H9 (cell line): ENCODE measurements at regions not wholly inside any gene's neighbourhood (a gene's known extent, or its start where the extent isn't known, plus 50 kb on each side); places are given as distances from the start of the nearest gene placed in this dataset.

Source experiments
- DNase-seq: peaks from one replicate; pipeline ENCODE4 v3.0.0-alpha.2; 2017
- H2AFZ ChIP-seq: one replicate; pipeline ENCODE4 v1.6.1; 2013; ENCODE audit warnings: mild to moderate bottlenecking, low read length, control low read depth, moderate library complexity
- H2AK5ac ChIP-seq: 2 replicates; pipeline ENCODE4 v1.6.1; 2013; ENCODE audit warnings: low read length, control low read depth, mixed read lengths; ENCODE audit not compliant: insufficient read length
- H2BK120ac ChIP-seq: one replicate; pipeline ENCODE4 v1.6.1; 2013; ENCODE audit warnings: low read depth, mild to moderate bottlenecking, low read length, control low read depth, inconsistent platforms; ENCODE audit not compliant: poor library complexity, severe bottlenecking
- H2BK12ac ChIP-seq: 2 replicates; pipeline ENCODE4 v1.6.1; 2013; ENCODE audit warnings: low read length, control low read depth, mixed read lengths, low read depth; ENCODE audit not compliant: insufficient read length
- H2BK15ac ChIP-seq: 2 replicates; pipeline ENCODE4 v1.6.1; 2013; ENCODE audit warnings: low read depth, low read length, control low read depth
- H2BK20ac ChIP-seq: one replicate; pipeline ENCODE4 v1.6.1; 2013; ENCODE audit warnings: low read depth, mild to moderate bottlenecking, low read length, control low read depth, inconsistent platforms; ENCODE audit not compliant: poor library complexity, severe bottlenecking
- H2BK5ac ChIP-seq: 2 replicates; pipeline ENCODE4 v1.6.1; 2013; ENCODE audit warnings: low read length, control low read depth, mixed read lengths; ENCODE audit not compliant: insufficient read length
- H3K14ac ChIP-seq: 2 replicates; pipeline ENCODE4 v1.6.1; 2013; ENCODE audit warnings: low read length, control low read depth; ENCODE audit not compliant: insufficient read depth
- H3K18ac ChIP-seq: 2 replicates; pipeline ENCODE4 v1.6.1; 2013; ENCODE audit warnings: low read depth, mild to moderate bottlenecking, mixed read lengths, low read length, control low read depth; ENCODE audit not compliant: insufficient read length
- H3K23ac ChIP-seq: 2 replicates; pipeline ENCODE4 v1.6.1; 2013; ENCODE audit warnings: low read length, control low read depth, mixed read lengths, low read depth; ENCODE audit not compliant: insufficient read length
- H3K23me2 ChIP-seq: 2 replicates; pipeline ENCODE4 v1.6.1; 2013; ENCODE audit warnings: low read depth, mild to moderate bottlenecking, mixed read lengths, low read length, control low read depth; ENCODE audit not compliant: insufficient read length, poor library complexity, severe bottlenecking
- H3K27ac ChIP-seq: 2 replicates; pipeline ENCODE4 v1.5.1; 2013; ENCODE audit warnings: low read length, control low read depth, mixed read lengths, low read depth; ENCODE audit not compliant: insufficient read length
- H3K27me3 ChIP-seq: 2 replicates; pipeline ENCODE4 v1.6.1; 2013; ENCODE audit warnings: low read length, control low read depth, inconsistent platforms; ENCODE audit not compliant: insufficient read depth
- H3K4ac ChIP-seq: 2 replicates; pipeline ENCODE4 v1.6.1; 2013; ENCODE audit warnings: low read depth, mild to moderate bottlenecking, control low read depth, inconsistent platforms, low read length, moderate library complexity
- H3K4me1 ChIP-seq: 2 replicates; pipeline ENCODE4 v1.6.1; 2013; ENCODE audit warnings: low read length, control low read depth, inconsistent platforms; ENCODE audit not compliant: insufficient read depth
- H3K4me2 ChIP-seq: 2 replicates; pipeline ENCODE4 v1.6.1; 2013; ENCODE audit warnings: low read length, control low read depth, mixed read lengths; ENCODE audit not compliant: insufficient read length, insufficient read depth
- H3K56ac ChIP-seq: 2 replicates; pipeline ENCODE4 v1.6.1; 2013; ENCODE audit warnings: low read depth, mild to moderate bottlenecking, mixed read lengths, low read length, control low read depth; ENCODE audit not compliant: insufficient read length
- H3K79me1 ChIP-seq: 2 replicates; pipeline ENCODE4 v1.6.1; 2013; ENCODE audit warnings: low read depth, mild to moderate bottlenecking, moderate library complexity, low read length, control low read depth, inconsistent platforms; ENCODE audit not compliant: insufficient read depth, poor library complexity, severe bottlenecking
- H3K79me2 ChIP-seq: 2 replicates; pipeline ENCODE4 v1.6.1; 2013; ENCODE audit warnings: low read length, control low read depth, inconsistent platforms; ENCODE audit not compliant: insufficient read depth
- H3K9ac ChIP-seq: 2 replicates; pipeline ENCODE4 v1.6.1; 2013; ENCODE audit warnings: low read length, control low read depth, mixed read lengths; ENCODE audit not compliant: insufficient read length; ENCODE audit errors: extremely low read depth
- H3K9me3 ChIP-seq: one replicate; pipeline ENCODE4 v1.6.1; 2013; ENCODE audit warnings: low read depth, low read length, inconsistent platforms; ENCODE audit not compliant: control insufficient read depth
- H3T11ph ChIP-seq: one replicate; pipeline ENCODE4 v1.6.1; 2013; ENCODE audit warnings: mild to moderate bottlenecking, low read length, control low read depth, inconsistent platforms
- H4K20me1 ChIP-seq: one replicate; pipeline ENCODE4 v1.6.1; 2013; ENCODE audit not compliant: control insufficient read depth, insufficient read length, insufficient read depth
- H4K5ac ChIP-seq: 2 replicates; pipeline ENCODE4 v1.6.1; 2013; ENCODE audit warnings: low read depth, mild to moderate bottlenecking, mixed read lengths, low read length, control low read depth; ENCODE audit not compliant: insufficient read length
- H4K8ac ChIP-seq: replicated peaks from 2 replicates; pipeline ENCODE4 v1.6.1; 2013; ENCODE audit warnings: low read length, control low read depth, mixed read lengths, low read depth; ENCODE audit not compliant: insufficient read length
- H4K91ac ChIP-seq: 2 replicates; pipeline ENCODE4 v1.6.1; 2013; ENCODE audit warnings: low read depth, mild to moderate bottlenecking, moderate library complexity, mixed read lengths, low read length, control low read depth; ENCODE audit not compliant: insufficient read length
- H3K27ac Mint-ChIP-seq, 3 experiments: 2 replicates in 2 of 3; 3 replicates in 1 of 3; pipeline ENCODE4 v1.8.0; 2020 to 2021; ENCODE audit warnings: mixed read lengths in 3 of 3, mild to moderate bottlenecking in 1 of 3, moderate library complexity in 1 of 3
- H3K27me3 Mint-ChIP-seq: 2 replicates; pipeline ENCODE4 v1.8.0; 2021; ENCODE audit warnings: low read depth, mild to moderate bottlenecking, moderate library complexity, mixed read lengths
- H3K36me3 Mint-ChIP-seq, 3 experiments: 2 replicates in 2 of 3; 3 replicates in 1 of 3; pipeline ENCODE4 v1.8.0; 2020 to 2021; ENCODE audit warnings: low read depth in 3 of 3, mixed read lengths in 3 of 3; ENCODE audit not compliant: insufficient read depth in 1 of 3
- H3K4me1 Mint-ChIP-seq, 2 experiments: 2 replicates each; pipeline ENCODE4 v1.8.0; 2020; ENCODE audit warnings: mixed read lengths in 2 of 2
- H3K4me3 Mint-ChIP-seq, 2 experiments: 2 replicates in 1 of 2; 3 replicates in 1 of 2; pipeline ENCODE4 v1.8.0; 2020 to 2021; ENCODE audit warnings: mild to moderate bottlenecking in 2 of 2, mixed read lengths in 2 of 2, moderate library complexity in 1 of 2
- H3K9me3 Mint-ChIP-seq, 2 experiments: 2 replicates in 1 of 2; 3 replicates in 1 of 2; pipeline ENCODE4 v1.8.0; 2020; ENCODE audit warnings: mild to moderate bottlenecking in 2 of 2, mixed read lengths in 2 of 2, moderate library complexity in 1 of 2
- WGBS: extraction: QIAGEN DNeasy Blood & Tissue Kit; methylation state at CpG from one replicate; pipeline ENCODE4 v1.1.7; 2013; ENCODE audit warnings: missing lambda C conversion rate, low lambda C conversion rate, mixed read lengths; ENCODE audit not compliant: insufficient read length; ENCODE audit errors: extremely low coverage; 5-methylcytosine and 5-hydroxymethylcytosine counted together
- TF ChIP-seq, protein P1 (sequence below): fragments of 200-600 bp; sonication (generic); conservative IDR thresholded peaks from 3 replicates; pipeline ENCODE4 v1.8.0; 2021; ENCODE audit warnings: antibody characterized with exemption, mild to moderate bottlenecking

DNA sequence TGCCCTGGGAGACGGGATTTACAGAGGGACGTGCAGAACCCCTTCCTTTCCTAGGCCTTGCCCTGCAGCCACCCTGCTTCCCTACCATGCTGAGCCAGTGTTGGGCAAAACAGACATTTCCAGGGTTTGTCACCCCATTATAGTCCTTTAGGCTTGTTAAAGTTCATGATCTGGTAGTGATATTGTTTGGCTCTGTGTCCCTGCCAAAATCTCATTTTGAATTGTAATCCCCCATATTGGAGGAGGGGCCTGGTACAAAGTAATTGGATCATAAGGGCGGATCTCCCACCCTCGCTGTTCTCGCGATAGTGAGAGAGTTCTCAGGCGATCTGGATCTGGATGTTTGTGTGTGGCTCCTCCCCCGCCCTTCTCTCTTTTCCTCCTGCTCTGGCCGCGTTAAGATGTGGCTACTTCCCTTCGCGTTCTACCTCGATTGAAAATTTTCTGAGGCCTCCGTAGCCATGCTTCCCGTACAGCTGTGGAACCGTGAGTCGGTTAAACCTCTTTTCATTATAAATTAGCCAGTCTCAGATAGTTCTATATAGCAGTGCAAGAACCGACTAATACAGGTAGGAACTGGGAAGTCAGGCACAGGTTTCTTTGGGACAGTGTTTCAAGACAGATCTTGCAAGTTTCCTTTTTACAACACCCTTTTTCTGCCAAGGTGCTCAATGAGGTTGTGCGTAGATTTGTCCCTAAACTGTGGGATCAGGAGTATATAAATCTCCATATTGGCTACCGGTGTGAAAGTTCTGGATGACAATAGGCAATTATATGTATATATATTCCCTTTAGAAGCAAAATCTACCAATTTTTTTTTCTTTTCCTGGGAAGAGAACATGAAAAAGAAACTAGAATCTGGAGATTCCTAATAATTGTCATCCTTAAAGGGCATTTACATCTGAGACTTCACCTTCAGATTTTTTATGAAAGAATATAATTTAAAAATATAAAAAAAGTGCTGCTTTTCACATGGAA is 152.1 kb downstream of the SAMD5 start:
- no peak overlapping the region for H3K56ac ChIP-seq
- Mint-ChIP-seq H3K27ac (no peak overlapping the region), H3K27me3 (no peaks in the 10 kb centered on the region), H3K9me3 (no peaks in the 10 kb centered on the region; a peak in 1 of 5 replicates), H3K4me3 (no peak overlapping the region), H3K36me3 (no peaks in the 10 kb centered on the region), H3K4me1 (peaks cover 8 to 13% of the 10 kb centered on the region in 2 experiments)
- H3K9ac ChIP-seq, result no peak overlapping the region
- no peak overlapping the region for H2BK12ac ChIP-seq
- no peak overlapping the region for H3K18ac ChIP-seq
- WGBS, result no CpG with 5 or more reads among the region's 20 CpGs
- no peak overlapping the region for H2BK120ac ChIP-seq
- H2AK5ac ChIP-seq, result no peak overlapping the region
- H4K5ac ChIP-seq, result no peak overlapping the region
- TF ChIP-seq, protein P1, sequence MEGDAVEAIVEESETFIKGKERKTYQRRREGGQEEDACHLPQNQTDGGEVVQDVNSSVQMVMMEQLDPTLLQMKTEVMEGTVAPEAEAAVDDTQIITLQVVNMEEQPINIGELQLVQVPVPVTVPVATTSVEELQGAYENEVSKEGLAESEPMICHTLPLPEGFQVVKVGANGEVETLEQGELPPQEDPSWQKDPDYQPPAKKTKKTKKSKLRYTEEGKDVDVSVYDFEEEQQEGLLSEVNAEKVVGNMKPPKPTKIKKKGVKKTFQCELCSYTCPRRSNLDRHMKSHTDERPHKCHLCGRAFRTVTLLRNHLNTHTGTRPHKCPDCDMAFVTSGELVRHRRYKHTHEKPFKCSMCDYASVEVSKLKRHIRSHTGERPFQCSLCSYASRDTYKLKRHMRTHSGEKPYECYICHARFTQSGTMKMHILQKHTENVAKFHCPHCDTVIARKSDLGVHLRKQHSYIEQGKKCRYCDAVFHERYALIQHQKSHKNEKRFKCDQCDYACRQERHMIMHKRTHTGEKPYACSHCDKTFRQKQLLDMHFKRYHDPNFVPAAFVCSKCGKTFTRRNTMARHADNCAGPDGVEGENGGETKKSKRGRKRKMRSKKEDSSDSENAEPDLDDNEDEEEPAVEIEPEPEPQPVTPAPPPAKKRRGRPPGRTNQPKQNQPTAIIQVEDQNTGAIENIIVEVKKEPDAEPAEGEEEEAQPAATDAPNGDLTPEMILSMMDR, result no peak
- no peak overlapping the region for H3K4me2 ChIP-seq
- H3K79me2 ChIP-seq, result no peaks in the 10 kb centered on the region
- H2BK5ac ChIP-seq, result no peak overlapping the region
- no peaks in the 10 kb centered on the region for H3K27me3 ChIP-seq
- H3K4me1 ChIP-seq, result no peaks in the 10 kb centered on the region
- no peaks in the 10 kb centered on the region for H3K79me1 ChIP-seq
- no peak overlapping the region for H3T11ph ChIP-seq
- no peaks in the 10 kb centered on the region for H4K20me1 ChIP-seq
- H3K23ac ChIP-seq, result no peak overlapping the region
- H4K91ac ChIP-seq, result no peak overlapping the region
- no peak overlapping the region for H3K14ac ChIP-seq
- no peak overlapping the region for H2AFZ ChIP-seq
- no peak overlapping the region for H2BK20ac ChIP-seq
- H3K27ac ChIP-seq, result no peak overlapping the region
- no peaks in the 10 kb centered on the region for H3K9me3 ChIP-seq
- DNase-seq, result peak; percentile 36
- no peak overlapping the region for H2BK15ac ChIP-seq
- no peak overlapping the region for H4K8ac ChIP-seq
- no peaks in the 10 kb centered on the region for H3K23me2 ChIP-seq
- no peak overlapping the region for H3K4ac ChIP-seq
